ENCODE measurements at regions not wholly inside any gene's neighbourhood (a gene's known extent, or its start where the extent isn't known, plus 50 kb on each side); places are given as distances from the start of the nearest gene placed in this dataset.

DNA sequence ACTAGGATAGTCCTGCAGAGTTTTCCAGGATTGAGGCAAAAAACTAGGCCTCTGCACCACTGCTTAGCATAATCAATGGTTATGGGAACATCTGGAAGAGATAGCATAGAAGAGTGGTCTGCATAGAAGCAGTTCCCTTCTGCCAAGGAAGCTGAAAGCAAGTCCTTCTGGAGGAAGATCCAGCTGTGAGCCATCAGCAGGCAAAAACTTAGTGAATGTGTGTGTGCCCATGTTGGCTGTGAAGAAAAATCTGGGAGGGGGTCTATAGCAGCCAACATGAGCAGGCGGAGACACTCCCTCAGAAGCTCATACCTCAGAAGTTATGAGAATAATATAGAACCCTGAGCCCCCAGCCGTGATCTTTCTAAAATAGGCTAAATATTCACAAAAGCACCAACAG is 228.1 kb upstream of the STEAP1 start:
- intact Hi-C loops (cut with DNase I): no loop called here
- 48 to 95% (median 67%) methylated on average over 2 of the region's 2 CpGs for WGBS, 4 donors
- Histone ChIP-seq H3K27ac (no peak overlapping the region), H3K9me3 (replicated peaks in 1 of 3) (no peaks in the 10 kb centered on the region), H3K4me1 (replicated peaks in 1 of 2) (no peaks in the 10 kb centered on the region), H3K27me3 (no peaks in the 10 kb centered on the region), H3K36me3 (replicated peaks in 1 of 2) (no peaks in the 10 kb centered on the region), H3K4me3 (no peak overlapping the region)
- TF ChIP-seq POLR2A (IDR thresholded peaks at IDR 0.05): no peak
- TF ChIP-seq, protein P1, sequence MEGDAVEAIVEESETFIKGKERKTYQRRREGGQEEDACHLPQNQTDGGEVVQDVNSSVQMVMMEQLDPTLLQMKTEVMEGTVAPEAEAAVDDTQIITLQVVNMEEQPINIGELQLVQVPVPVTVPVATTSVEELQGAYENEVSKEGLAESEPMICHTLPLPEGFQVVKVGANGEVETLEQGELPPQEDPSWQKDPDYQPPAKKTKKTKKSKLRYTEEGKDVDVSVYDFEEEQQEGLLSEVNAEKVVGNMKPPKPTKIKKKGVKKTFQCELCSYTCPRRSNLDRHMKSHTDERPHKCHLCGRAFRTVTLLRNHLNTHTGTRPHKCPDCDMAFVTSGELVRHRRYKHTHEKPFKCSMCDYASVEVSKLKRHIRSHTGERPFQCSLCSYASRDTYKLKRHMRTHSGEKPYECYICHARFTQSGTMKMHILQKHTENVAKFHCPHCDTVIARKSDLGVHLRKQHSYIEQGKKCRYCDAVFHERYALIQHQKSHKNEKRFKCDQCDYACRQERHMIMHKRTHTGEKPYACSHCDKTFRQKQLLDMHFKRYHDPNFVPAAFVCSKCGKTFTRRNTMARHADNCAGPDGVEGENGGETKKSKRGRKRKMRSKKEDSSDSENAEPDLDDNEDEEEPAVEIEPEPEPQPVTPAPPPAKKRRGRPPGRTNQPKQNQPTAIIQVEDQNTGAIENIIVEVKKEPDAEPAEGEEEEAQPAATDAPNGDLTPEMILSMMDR (IDR thresholded peaks at IDR 0.05): no peak
- no peak for DNase-seq

- no peak for TF ChIP-seq POLR2A (IDR thresholded peaks at IDR 0.05)
- TF ChIP-seq, protein P1 (IDR thresholded peaks at IDR 0.05): no peak
- no peaks in the 10 kb centered on the region for H3K9me3 ChIP-seq (replicated peaks in 1 of 3)
- no peak overlapping the region for H3K4me3 ChIP-seq
- no peak for DNase-seq
- H3K36me3 ChIP-seq (replicated peaks in 1 of 2): no peaks in the 10 kb centered on the region
- intact Hi-C loops (cut with DNase I): no loop called here
- WGBS, 4 donors: 66 to 78% (median 71%) methylated on average over 6 of the region's 6 CpGs
- no peaks in the 10 kb centered on the region for H3K4me1 ChIP-seq (replicated peaks in 1 of 2)
- H3K27ac ChIP-seq: no peak overlapping the region
- no peaks in the 10 kb centered on the region for H3K27me3 ChIP-seq
These were observed 227.6 kb upstream of the STEAP1 start for GRCh38 chr7:89926701-89927100.

DNA sequence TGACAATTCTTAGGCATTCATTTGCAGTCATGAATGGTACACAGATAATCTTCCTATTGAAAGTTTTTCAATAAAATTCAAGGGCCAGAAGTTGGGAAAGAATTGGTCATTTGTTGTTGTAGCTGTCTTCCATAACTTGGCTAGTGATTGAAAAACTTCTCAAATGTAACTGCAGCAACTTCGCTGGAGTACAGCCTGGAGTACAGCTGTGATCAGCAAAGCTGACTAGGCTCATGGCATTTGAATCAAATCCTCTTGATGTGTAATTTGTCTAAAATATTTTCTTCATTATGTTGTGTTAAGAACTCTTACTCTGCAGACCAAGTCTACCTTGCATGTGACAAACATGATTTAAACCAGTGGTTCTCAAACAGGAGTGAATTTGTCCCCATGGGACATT is 226.5 kb upstream of the STEAP1 start:
- 34 to 82% (median 47%) methylated on average over 1 of the region's 1 CpG for WGBS, 4 donors
- no peaks in the 10 kb centered on the region for H3K4me1 ChIP-seq (replicated peaks in 1 of 2)
- TF ChIP-seq, protein P1 (IDR thresholded peaks at IDR 0.05): no peak
- no peak for TF ChIP-seq POLR2A (IDR thresholded peaks at IDR 0.05)
- no peaks in the 10 kb centered on the region for H3K27me3 ChIP-seq
- no peaks in the 10 kb centered on the region for H3K36me3 ChIP-seq (replicated peaks in 1 of 2)
- no peak for DNase-seq
- H3K9me3 ChIP-seq (replicated peaks in 1 of 3): no peaks in the 10 kb centered on the region
- H3K4me3 ChIP-seq: no peak overlapping the region
- no peak overlapping the region for H3K27ac ChIP-seq
- intact Hi-C loops (cut with DNase I): no loop called here

- 91 to 97% (median 93%) methylated on average over 1 of the region's 1 CpG for WGBS, 4 donors
- Histone ChIP-seq H3K27ac (no peak overlapping the region), H3K4me1 (replicated peaks in 1 of 2) (no peaks in the 10 kb centered on the region), H3K36me3 (replicated peaks in 1 of 2) (no peaks in the 10 kb centered on the region), H3K27me3 (no peaks in the 10 kb centered on the region), H3K9me3 (replicated peaks in 1 of 3) (no peaks in the 10 kb centered on the region), H3K4me3 (no peak overlapping the region)
- no peak for TF ChIP-seq POLR2A (IDR thresholded peaks at IDR 0.05)
- TF ChIP-seq, protein P1 (IDR thresholded peaks at IDR 0.05): no peak
- intact Hi-C loops (cut with DNase I): no loop called here
- no peak for DNase-seq
These were observed 225.8 kb upstream of the STEAP1 start for GRCh38 chr7:89928451-89928850.
